ENCODE measurements at regions not wholly inside any gene's neighbourhood (a gene's known extent, or its start where the extent isn't known, plus 50 kb on each side); places are given as distances from the start of the nearest gene placed in this dataset.

GRCh38 chr6:140932909-140933308 lies 1199.8 kb upstream of the GJE1 start:
- DNase-seq (ENCODE audit: low read depth in 2 of 2, low spot score in 1 of 2), result no peak

DNA sequence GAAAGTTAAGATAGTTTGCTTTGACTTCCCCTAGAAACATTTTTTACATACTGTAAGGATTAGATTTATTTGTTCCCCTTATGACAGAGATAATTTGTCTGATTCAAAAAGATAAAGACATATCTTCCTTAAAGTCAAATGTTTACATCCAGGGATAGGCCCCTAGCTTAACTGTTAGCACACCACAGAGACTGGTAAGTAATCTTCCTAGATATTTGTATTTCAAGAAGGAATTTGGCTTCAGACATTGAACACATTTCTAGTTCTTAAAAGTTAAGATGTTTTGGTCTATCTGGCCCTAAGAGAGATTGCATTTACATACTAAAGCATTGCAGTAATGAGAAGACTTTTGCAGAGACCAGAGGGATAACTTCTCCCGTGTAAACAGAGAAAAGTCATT lies 1201.1 kb upstream of the GJE1 start:
- no peak for DNase-seq (ENCODE audit: low read depth in 2 of 2, low spot score in 1 of 2)

GRCh38 chr6:140929121-140929520 lies 1203.6 kb upstream of the GJE1 start:
- no peak for DNase-seq (ENCODE audit: low read depth in 2 of 2, low spot score in 1 of 2)

DNA sequence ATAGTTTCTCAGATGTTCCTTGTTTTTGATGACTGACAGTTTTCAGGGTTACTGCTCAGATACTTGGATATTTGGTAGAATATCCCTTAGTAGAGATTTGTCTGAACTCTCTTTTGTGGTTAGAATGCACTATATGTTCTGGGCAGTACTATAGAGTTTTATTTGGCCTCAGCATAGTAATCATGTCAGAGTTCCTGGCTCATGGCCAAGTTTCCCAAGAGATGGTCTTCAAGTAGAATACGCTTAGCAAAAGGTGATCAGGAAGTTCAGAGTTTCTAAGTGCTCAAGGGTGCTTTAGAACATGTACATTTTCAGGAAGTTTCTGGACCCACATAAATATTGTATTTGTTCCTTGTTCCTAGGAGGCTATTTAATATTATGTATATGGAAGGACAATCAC lies 1209.7 kb upstream of the GJE1 start:
- no peak for DNase-seq (ENCODE audit: low read depth in 2 of 2, low spot score in 1 of 2)

GRCh38 chr6:140921366-140922226 lies 1211.1 kb upstream of the GJE1 start:
- DNase-seq (ENCODE audit: low read depth in 2 of 2, low spot score in 1 of 2), result no peak

DNA sequence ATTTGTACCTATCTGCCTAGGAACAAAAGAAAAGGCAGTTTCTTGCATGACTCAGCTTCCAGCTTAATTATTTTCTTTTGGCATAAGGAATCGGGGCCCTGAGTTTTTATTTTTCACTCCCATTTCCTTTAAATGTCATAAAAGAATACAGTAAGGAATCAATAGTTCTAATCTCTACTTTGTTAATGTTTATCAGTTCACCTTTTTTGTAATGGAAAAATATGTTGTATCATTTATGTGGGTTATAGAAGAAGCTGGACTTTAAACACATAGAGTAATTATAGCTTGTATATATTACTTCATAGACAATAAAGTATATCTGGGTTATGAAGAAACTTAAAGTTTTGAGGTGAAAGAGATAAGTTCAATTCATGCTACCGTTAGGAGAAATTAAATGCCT lies 1214.8 kb upstream of the GJE1 start:
- no peak for DNase-seq (ENCODE audit: low read depth in 2 of 2, low spot score in 1 of 2)

GRCh38 chr6:140915551-140915950 lies 1217.2 kb upstream of the GJE1 start:
- DNase-seq (ENCODE audit: low read depth in 2 of 2, low spot score in 1 of 2), result no peak

GRCh38 chr6:140915103-140915502 lies 1217.6 kb upstream of the GJE1 start:
- no peak for DNase-seq (ENCODE audit: low read depth in 2 of 2, low spot score in 1 of 2)

GRCh38 chr6:140912686-140913085 lies 1220.0 kb upstream of the GJE1 start:
- no peak for DNase-seq (ENCODE audit: low read depth in 2 of 2, low spot score in 1 of 2)

- no peak for DNase-seq (ENCODE audit: low read depth in 2 of 2, low spot score in 1 of 2)
These were observed 1223.1 kb upstream of the GJE1 start for GRCh38 chr6:140909625-140910024.

GRCh38 chr6:140909156-140909555 lies 1223.6 kb upstream of the GJE1 start:
- no peak for DNase-seq (ENCODE audit: low read depth in 2 of 2, low spot score in 1 of 2)

DNA sequence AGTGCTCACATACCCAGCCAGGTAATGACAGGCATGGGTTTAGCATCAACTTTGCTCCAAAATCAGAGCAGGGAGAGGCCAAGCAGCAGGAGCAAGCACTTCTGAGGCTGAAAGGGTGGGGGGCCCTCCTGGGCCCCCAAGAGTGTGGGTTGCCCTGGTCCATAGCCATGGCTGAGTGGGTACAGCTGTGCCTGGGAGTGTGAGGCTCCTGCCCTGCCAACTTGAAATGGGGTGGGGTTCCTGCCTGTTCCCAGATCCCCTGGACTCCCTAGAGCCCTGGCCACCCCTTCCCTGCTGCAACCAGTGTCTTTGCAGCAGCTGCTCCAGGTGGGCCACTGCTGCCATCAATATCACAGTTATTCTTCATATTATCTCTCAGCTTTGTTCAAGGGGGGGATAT lies 1224.2 kb upstream of the GJE1 start:
- no peak for DNase-seq (ENCODE audit: low read depth in 2 of 2, low spot score in 1 of 2)

DNA sequence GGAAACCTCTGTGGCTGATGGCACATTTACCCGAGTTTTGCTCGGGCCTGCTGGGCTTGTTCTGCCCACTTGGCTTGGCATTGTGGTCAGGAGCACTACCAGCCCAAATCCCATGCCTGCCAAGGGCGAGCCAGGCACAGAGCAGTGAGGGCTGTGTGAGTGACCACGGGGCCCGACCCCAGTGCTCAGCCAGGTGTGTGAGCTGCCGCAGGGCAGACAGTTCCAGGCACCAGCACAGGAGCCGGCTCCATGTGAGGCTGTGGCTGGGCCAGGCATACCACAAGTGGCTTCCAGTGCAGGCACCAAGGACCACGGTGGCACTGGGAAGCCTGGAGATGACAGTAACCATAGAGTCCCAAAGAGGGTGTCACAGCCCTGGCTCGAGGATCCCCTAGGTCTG lies 1225.5 kb upstream of the GJE1 start:
- DNase-seq (ENCODE audit: low read depth in 2 of 2, low spot score in 1 of 2), result no peak

GRCh38 chr6:140905724-140906123 lies 1227.0 kb upstream of the GJE1 start:
- DNase-seq (ENCODE audit: low read depth in 2 of 2, low spot score in 1 of 2), result no peak

GRCh38 chr6:140905050-140905449 lies 1227.7 kb upstream of the GJE1 start:
- no peak for DNase-seq (ENCODE audit: low read depth in 2 of 2, low spot score in 1 of 2)

DNA sequence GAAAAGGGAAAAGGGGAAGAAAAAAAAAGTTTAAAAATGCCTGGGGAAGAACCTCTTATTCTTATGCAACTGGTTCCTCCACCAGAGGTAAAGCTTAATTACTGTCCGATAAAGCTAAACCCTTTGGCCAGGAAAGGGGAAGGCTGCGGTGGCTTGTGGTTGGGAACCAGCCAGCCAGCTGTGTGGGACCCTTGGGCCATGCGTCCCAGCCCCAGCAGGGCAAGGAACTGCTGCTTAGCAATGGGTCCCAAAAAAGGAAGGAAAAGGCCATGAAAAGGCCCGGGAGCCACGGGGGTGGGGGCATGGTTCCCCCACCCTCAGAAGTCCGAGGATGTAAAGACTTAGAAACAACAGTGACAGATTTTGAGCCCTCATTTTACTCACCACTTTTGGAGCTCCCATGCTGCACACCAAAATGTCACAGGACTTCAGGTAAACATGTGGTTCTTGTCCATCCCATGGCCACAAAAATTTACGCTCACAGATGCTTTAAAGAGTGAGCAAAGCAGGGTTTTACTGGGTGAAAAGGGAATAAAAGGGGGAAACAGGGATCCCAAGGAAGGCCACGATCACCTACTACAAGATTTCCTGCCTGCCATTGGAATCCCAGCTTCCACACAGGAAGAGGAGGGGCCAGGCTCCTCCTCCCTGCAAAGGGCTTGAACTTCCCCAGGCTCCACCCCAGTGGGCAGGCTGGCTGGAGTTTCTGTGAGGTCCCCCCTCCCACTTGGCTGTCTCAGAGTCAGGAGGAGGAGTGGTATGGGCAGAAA lies 1234.7 kb upstream of the GJE1 start:
- no peak for DNase-seq (ENCODE audit: low read depth in 2 of 2, low spot score in 1 of 2)

- DNase-seq (ENCODE audit: low read depth in 2 of 2, low spot score in 1 of 2), result no peak
These were observed 1235.4 kb upstream of the GJE1 start for GRCh38 chr6:140897349-140897748.

- no peak for DNase-seq (ENCODE audit: low read depth in 2 of 2, low spot score in 1 of 2)
These were observed 1239.3 kb upstream of the GJE1 start for GRCh38 chr6:140893432-140893831.

GRCh38 chr6:140879946-140880345 lies 1252.8 kb upstream of the GJE1 start:
- DNase-seq (ENCODE audit: low read depth in 2 of 2, low spot score in 1 of 2), result no peak

DNA sequence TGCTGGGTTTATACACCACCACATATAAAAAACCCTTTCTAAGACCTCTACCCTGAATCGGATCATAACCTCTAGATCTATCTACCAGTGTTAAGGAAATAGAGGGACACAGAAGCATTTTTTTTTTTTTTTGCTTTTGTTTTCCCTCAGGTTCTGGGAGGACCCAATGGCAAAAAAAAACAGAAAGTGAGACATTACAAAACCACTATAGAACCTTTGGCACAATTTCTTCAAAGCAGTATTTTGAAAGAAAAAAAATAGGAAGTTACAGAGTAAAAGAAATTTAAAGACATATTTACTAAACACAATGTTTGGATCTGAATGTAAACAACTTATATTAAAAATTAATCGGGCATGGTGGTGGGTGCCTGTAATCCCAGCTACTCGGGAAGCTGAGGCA lies 1258.7 kb upstream of the GJE1 start:
- no peak for DNase-seq (ENCODE audit: low read depth in 2 of 2, low spot score in 1 of 2)

DNA sequence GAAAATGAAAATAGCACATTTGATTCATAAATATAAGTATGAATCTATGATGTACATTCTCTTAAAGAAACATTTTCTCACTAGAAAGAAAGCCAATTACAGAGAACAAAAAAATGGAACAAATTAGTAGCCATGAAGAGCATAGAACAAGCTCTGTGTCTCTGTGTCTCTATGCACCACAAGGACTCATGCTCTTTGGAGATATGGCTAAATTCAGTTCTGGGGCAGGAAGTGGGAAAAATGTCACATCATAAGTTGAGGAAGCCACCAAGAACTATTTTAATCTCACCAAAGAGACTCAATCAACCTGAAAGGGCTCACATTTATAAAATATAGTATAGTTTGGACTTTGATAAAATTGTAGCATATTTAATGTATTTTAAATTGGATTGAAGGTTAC lies 1259.8 kb upstream of the GJE1 start:
- no peak for DNase-seq (ENCODE audit: low read depth in 2 of 2, low spot score in 1 of 2)

DNA sequence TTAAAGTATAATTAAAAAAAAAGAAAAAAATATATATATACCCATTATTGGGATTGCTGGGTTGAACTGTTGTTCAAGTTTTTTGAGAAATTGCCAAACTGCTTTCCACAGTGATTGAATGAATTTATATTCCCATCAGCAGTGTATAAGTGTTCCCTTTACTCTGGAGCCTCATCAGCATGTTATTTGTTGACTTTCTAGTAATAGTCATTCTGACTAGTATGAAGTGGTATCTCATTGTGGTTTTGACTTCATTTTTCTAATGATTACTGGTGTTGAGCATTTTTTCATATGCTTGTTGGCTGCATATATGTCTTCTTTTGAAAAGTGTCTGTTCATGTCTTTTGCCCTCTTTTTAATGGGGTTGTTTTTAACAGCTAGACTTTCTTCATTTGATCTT lies 1260.8 kb upstream of the GJE1 start:
- no peak for DNase-seq (ENCODE audit: low read depth in 2 of 2, low spot score in 1 of 2)

- DNase-seq (ENCODE audit: low read depth in 2 of 2, low spot score in 1 of 2), result no peak
These were observed 1265.4 kb upstream of the GJE1 start for GRCh38 chr6:140867336-140867735.

Data from stimulated activated CD8-positive, alpha-beta memory T cell treated with anti-CD3 and anti-CD28 coated beads, Interleukin-4, amount 100 ng/mL, for 4 hours (primary cell).